ENCODE measurements at regions not wholly inside any gene's neighbourhood (a gene's known extent, or its start where the extent isn't known, plus 50 kb on each side); places are given as distances from the start of the nearest gene placed in this dataset.

GRCh38 chr9:73529666-73530065 lies 378.0 kb downstream of the ANXA1 start:
- no peaks in the 10 kb centered on the region for H3K9me3 ChIP-seq (replicated peaks in 1 of 2; ENCODE audit: control insufficient read depth in 1 of 2, insufficient read depth in 1 of 2, low read length in 2 of 2)
- no peak for DNase-seq
- no peak overlapping the region for H3K4me2 ChIP-seq (replicated peaks; ENCODE audit: extremely low read depth, low read length, poor library complexity, severe bottlenecking)
- WGBS (ENCODE audit: insufficient coverage) = 100% methylated on average over 1 of the region's 1 CpG
- H3K9ac ChIP-seq (ENCODE audit: insufficient read depth, low read length, poor library complexity, severe bottlenecking) = no peak overlapping the region
- H3K4me3 Mint-ChIP-seq = no peak overlapping the region
- H3K36me3 ChIP-seq (replicated peaks in 1 of 2; ENCODE audit: control insufficient read depth in 1 of 2, insufficient read depth in 2 of 2, low read length in 2 of 2) = no peaks in the 10 kb centered on the region
- H3K4me3 ChIP-seq (replicated peaks in 1 of 3; ENCODE audit: low read depth in 2 of 3, low read length in 3 of 3) = no peak overlapping the region
- no peaks in the 10 kb centered on the region for H3K4me1 Mint-ChIP-seq
- no peaks in the 10 kb centered on the region for H3K27me3 ChIP-seq (ENCODE audit: control insufficient read depth in 2 of 2, insufficient read depth in 2 of 2, low read length in 2 of 2)
- H3K27me3 Mint-ChIP-seq (ENCODE audit: low read depth in 3 of 3) = no peaks in the 10 kb centered on the region
- H3K79me2 ChIP-seq (ENCODE audit: insufficient read depth, low read length) = no peaks in the 10 kb centered on the region
- intact Hi-C loops (cut with micrococcal nuclease) = no loop called here
- H3K27ac ChIP-seq (ENCODE audit: low read depth in 1 of 2, low read length in 2 of 2) = no peak overlapping the region
- no peaks in the 10 kb centered on the region for H3K4me1 ChIP-seq (ENCODE audit: control insufficient read depth in 1 of 2, insufficient read depth in 2 of 2, low read length in 2 of 2)
- TF ChIP-seq, protein P1, sequence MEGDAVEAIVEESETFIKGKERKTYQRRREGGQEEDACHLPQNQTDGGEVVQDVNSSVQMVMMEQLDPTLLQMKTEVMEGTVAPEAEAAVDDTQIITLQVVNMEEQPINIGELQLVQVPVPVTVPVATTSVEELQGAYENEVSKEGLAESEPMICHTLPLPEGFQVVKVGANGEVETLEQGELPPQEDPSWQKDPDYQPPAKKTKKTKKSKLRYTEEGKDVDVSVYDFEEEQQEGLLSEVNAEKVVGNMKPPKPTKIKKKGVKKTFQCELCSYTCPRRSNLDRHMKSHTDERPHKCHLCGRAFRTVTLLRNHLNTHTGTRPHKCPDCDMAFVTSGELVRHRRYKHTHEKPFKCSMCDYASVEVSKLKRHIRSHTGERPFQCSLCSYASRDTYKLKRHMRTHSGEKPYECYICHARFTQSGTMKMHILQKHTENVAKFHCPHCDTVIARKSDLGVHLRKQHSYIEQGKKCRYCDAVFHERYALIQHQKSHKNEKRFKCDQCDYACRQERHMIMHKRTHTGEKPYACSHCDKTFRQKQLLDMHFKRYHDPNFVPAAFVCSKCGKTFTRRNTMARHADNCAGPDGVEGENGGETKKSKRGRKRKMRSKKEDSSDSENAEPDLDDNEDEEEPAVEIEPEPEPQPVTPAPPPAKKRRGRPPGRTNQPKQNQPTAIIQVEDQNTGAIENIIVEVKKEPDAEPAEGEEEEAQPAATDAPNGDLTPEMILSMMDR (IDR thresholded peaks at IDR 0.05) = no peak
- no peaks in the 10 kb centered on the region for H3K36me3 Mint-ChIP-seq
- peaks cover 0 to 7% (median 0%) of the 10 kb centered on the region in 7 donors for H3K9me3 Mint-ChIP-seq
- no peak overlapping the region for H3K27ac Mint-ChIP-seq
- no peak overlapping the region for H2AFZ ChIP-seq (ENCODE audit: insufficient read depth, low read depth, low read length, poor library complexity, severe bottlenecking)
- no peaks in the 10 kb centered on the region for H4K20me1 ChIP-seq (ENCODE audit: insufficient read depth, low read length)

- no peaks in the 10 kb centered on the region for H3K27me3 ChIP-seq (ENCODE audit: control insufficient read depth in 2 of 2, insufficient read depth in 2 of 2, low read length in 2 of 2)
- Mint-ChIP-seq H3K9me3 (peaks cover 0 to 7% (median 0%) of the 10 kb centered on the region in 7 donors), H3K27ac (no peak overlapping the region), H3K27me3 (ENCODE audit: low read depth in 3 of 3) (no peaks in the 10 kb centered on the region), H3K36me3 (no peaks in the 10 kb centered on the region), H3K4me1 (no peaks in the 10 kb centered on the region), H3K4me3 (no peak overlapping the region)
- no peaks in the 10 kb centered on the region for H3K4me1 ChIP-seq (ENCODE audit: control insufficient read depth in 1 of 2, insufficient read depth in 2 of 2, low read length in 2 of 2)
- TF ChIP-seq, protein P1 (IDR thresholded peaks at IDR 0.05) = no peak
- H3K9ac ChIP-seq (ENCODE audit: insufficient read depth, low read length, poor library complexity, severe bottlenecking) = no peak overlapping the region
- no peaks in the 10 kb centered on the region for H3K36me3 ChIP-seq (replicated peaks in 1 of 2; ENCODE audit: control insufficient read depth in 1 of 2, insufficient read depth in 2 of 2, low read length in 2 of 2)
- H3K79me2 ChIP-seq (ENCODE audit: insufficient read depth, low read length) = no peaks in the 10 kb centered on the region
- no peak overlapping the region for H3K4me3 ChIP-seq (replicated peaks in 1 of 3; ENCODE audit: low read depth in 2 of 3, low read length in 3 of 3)
- DNase-seq = no peak
- no peak overlapping the region for H3K4me2 ChIP-seq (replicated peaks; ENCODE audit: extremely low read depth, low read length, poor library complexity, severe bottlenecking)
- intact Hi-C loops (cut with micrococcal nuclease) = no loop called here
- no peak overlapping the region for H2AFZ ChIP-seq (ENCODE audit: insufficient read depth, low read depth, low read length, poor library complexity, severe bottlenecking)
- no peaks in the 10 kb centered on the region for H3K9me3 ChIP-seq (replicated peaks in 1 of 2; ENCODE audit: control insufficient read depth in 1 of 2, insufficient read depth in 1 of 2, low read length in 2 of 2)
- H4K20me1 ChIP-seq (ENCODE audit: insufficient read depth, low read length) = no peaks in the 10 kb centered on the region
- H3K27ac ChIP-seq (ENCODE audit: low read depth in 1 of 2, low read length in 2 of 2) = no peak overlapping the region
- no CpG with 5 or more reads among the region's 5 CpGs for WGBS (ENCODE audit: insufficient coverage)
Observed at GRCh38 chr9:73531051-73531532, 379.4 kb downstream of the ANXA1 start.

Measured in CD14-positive monocyte (primary cell).